ENCODE measurements at regions not wholly inside any gene's neighbourhood (a gene's known extent, or its start where the extent isn't known, plus 50 kb on each side); places are given as distances from the start of the nearest gene placed in this dataset.

DNA sequence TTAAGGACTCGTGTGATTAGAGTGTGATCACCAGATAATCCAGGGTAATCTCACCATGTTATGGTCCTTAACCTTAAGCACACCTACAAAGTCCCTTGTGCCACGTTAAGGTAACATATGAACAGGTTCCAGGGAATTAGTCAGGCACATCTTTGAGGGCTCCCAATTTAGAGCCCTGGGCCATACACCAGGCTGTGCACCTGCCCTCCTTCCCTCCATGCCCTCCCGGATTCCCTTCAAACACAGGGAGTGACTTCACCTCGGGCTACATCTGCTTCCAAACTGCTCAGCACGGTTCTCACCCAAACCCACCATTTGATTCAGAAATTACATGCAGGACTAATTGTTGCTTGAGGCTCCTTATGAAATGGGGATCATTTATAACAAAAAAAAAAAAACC lies 93.9 kb upstream of the HABP2 start:
- TF ChIP-seq, protein P1, sequence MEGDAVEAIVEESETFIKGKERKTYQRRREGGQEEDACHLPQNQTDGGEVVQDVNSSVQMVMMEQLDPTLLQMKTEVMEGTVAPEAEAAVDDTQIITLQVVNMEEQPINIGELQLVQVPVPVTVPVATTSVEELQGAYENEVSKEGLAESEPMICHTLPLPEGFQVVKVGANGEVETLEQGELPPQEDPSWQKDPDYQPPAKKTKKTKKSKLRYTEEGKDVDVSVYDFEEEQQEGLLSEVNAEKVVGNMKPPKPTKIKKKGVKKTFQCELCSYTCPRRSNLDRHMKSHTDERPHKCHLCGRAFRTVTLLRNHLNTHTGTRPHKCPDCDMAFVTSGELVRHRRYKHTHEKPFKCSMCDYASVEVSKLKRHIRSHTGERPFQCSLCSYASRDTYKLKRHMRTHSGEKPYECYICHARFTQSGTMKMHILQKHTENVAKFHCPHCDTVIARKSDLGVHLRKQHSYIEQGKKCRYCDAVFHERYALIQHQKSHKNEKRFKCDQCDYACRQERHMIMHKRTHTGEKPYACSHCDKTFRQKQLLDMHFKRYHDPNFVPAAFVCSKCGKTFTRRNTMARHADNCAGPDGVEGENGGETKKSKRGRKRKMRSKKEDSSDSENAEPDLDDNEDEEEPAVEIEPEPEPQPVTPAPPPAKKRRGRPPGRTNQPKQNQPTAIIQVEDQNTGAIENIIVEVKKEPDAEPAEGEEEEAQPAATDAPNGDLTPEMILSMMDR (IDR thresholded peaks at IDR 0.05; ENCODE audit: unreplicated experiment): no peak
- H3K27ac Mint-ChIP-seq (ENCODE audit: unreplicated experiment): no peak overlapping the region

DNA sequence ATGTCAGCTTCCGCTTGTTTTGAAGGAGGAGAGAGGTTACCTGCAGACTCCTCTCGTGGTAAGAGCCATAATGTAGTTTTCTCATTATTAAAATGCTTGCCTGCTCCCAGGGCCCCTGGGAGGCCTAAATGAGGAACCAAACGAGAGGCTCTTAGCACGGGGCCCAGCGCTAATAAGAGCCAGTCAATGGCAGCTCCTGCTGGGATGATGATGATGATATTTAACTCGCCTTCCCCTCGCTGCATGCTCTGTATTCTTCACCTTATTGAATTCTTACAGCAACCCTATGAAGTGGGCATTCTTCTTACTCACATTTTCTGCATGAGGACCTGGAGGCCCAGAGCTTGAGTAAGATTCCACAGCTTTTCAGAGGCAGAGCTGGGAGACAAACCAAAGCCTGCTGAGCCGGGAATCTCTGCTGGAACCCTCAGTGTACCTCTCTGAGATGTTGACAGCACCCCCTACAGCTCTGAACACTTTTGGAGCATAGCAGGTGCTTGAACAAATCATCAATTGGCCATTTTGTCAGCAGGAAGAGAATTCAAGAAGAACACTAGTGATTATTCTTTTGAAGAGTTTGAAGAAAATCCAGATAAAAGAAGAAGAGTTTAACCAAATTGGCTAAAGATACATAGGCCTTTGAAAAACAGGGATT lies 93.1 kb upstream of the HABP2 start:
- Mint-ChIP-seq H3K27ac (ENCODE audit: unreplicated experiment) (no peak overlapping the region), H3K4me3 (ENCODE audit: unreplicated experiment) (no peak overlapping the region), H3K9me3 (ENCODE audit: unreplicated experiment) (no peaks in the 10 kb centered on the region), H3K4me1 (ENCODE audit: unreplicated experiment) (peaks cover 16% of the 10 kb centered on the region), H3K27me3 (ENCODE audit: unreplicated experiment) (no peaks in the 10 kb centered on the region), H3K36me3 (ENCODE audit: low read depth, unreplicated experiment) (peaks cover 4% of the 10 kb centered on the region)
- TF ChIP-seq, protein P1 (IDR thresholded peaks at IDR 0.05; ENCODE audit: unreplicated experiment): no peak
- no peak for DNase-seq (ENCODE audit: low spot score)

More for the DNA sequence above, 93.9 kb upstream of the HABP2 start:
- no peaks in the 10 kb centered on the region for H3K9me3 Mint-ChIP-seq (ENCODE audit: unreplicated experiment)
- peaks cover 4% of the 10 kb centered on the region for H3K36me3 Mint-ChIP-seq (ENCODE audit: low read depth, unreplicated experiment)
- peaks cover 15% of the 10 kb centered on the region for H3K4me1 Mint-ChIP-seq (ENCODE audit: unreplicated experiment)
- DNase-seq (ENCODE audit: low spot score): no peak
- no peaks in the 10 kb centered on the region for H3K27me3 Mint-ChIP-seq (ENCODE audit: unreplicated experiment)
- H3K4me3 Mint-ChIP-seq (ENCODE audit: unreplicated experiment): no peak overlapping the region

DNA sequence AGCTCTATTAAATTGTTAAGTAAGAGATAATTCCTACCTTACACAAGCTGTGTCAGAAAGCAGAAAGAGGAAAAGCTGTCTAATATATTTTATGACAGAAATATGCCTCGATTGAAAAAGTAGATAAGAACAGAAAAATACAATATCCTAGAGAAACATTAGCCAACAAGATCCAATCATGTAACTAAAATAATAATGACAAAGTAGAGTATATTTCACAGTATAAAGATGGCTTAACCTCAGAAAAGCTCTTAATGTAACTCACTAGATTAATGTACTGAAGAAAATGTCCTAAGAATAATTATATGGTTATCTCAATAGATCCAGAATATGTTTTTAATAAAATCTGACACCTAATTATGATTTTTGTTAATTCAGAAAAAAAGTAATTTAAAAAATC lies 89.8 kb upstream of the HABP2 start:
- H3K9me3 Mint-ChIP-seq (ENCODE audit: unreplicated experiment): no peaks in the 10 kb centered on the region
- no peaks in the 10 kb centered on the region for H3K36me3 Mint-ChIP-seq (ENCODE audit: low read depth, unreplicated experiment)
- DNase-seq (ENCODE audit: low spot score): no peak
- no peak overlapping the region for H3K27ac Mint-ChIP-seq (ENCODE audit: unreplicated experiment)
- peaks cover 16% of the 10 kb centered on the region for H3K4me1 Mint-ChIP-seq (ENCODE audit: unreplicated experiment)
- TF ChIP-seq, protein P1 (IDR thresholded peaks at IDR 0.05; ENCODE audit: unreplicated experiment): no peak
- H3K27me3 Mint-ChIP-seq (ENCODE audit: unreplicated experiment): no peaks in the 10 kb centered on the region
- H3K4me3 Mint-ChIP-seq (ENCODE audit: unreplicated experiment): no peak overlapping the region

DNA sequence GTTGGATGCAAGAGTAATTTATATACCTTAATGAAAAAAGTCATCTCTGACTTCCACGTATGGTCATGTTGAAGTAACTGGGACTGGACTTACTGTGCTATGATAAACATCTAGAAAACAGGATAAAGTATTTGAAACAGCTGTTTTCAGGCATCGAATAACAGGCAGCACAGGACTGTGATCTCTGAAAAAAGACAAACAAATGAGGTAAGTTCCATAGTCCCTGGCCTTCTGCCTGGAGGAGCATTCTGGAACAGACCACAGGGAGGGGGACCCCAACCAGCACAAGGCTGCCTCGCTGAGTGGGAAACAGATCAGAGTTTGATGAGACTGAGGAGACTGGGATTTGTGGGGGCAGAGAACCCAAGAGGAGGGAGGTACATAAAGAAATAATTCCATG lies 89.1 kb upstream of the HABP2 start:
- Mint-ChIP-seq H3K4me1 (ENCODE audit: unreplicated experiment) (peaks cover 16% of the 10 kb centered on the region), H3K27ac (ENCODE audit: unreplicated experiment) (peak overlapping the region; percentile 55)
- peak; percentile 8 for DNase-seq (ENCODE audit: low spot score)

DNA sequence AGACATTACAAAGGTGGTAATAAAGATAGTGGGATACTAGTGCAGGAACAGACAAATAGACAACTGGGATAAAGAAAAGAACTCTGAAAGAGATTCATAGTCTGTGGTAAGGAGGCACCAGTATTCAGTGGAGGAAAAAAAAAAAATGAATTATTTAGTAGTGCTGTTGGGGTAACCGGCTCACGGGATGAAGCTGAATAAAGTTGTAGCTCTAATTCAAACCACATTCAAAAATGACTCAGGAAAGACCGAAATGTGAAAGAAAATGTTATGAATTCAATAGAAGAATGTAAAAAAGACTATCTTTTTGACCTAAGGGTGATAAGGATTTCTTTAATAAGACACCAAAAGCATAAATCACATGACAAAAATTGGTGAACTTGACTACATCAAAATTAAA lies 83.1 kb upstream of the HABP2 start:
- TF ChIP-seq, protein P1 (IDR thresholded peaks at IDR 0.05; ENCODE audit: unreplicated experiment): no peak

More for the DNA sequence above, 89.1 kb upstream of the HABP2 start:
- Mint-ChIP-seq H3K36me3 (ENCODE audit: low read depth, unreplicated experiment) (no peaks in the 10 kb centered on the region), H3K4me3 (ENCODE audit: unreplicated experiment) (no peak overlapping the region), H3K9me3 (ENCODE audit: unreplicated experiment) (no peaks in the 10 kb centered on the region), H3K27me3 (ENCODE audit: unreplicated experiment) (no peaks in the 10 kb centered on the region)
- TF ChIP-seq, protein P1 (IDR thresholded peaks at IDR 0.05; ENCODE audit: unreplicated experiment): no peak

More for the DNA sequence above, 83.1 kb upstream of the HABP2 start:
- H3K4me3 Mint-ChIP-seq (ENCODE audit: unreplicated experiment): no peak overlapping the region
- H3K4me1 Mint-ChIP-seq (ENCODE audit: unreplicated experiment): peaks cover 10% of the 10 kb centered on the region
- no peak overlapping the region for H3K27ac Mint-ChIP-seq (ENCODE audit: unreplicated experiment)
- H3K27me3 Mint-ChIP-seq (ENCODE audit: unreplicated experiment): peaks cover 1% of the 10 kb centered on the region
- no peaks in the 10 kb centered on the region for H3K36me3 Mint-ChIP-seq (ENCODE audit: low read depth, unreplicated experiment)
- no peak for DNase-seq (ENCODE audit: low spot score)
- H3K9me3 Mint-ChIP-seq (ENCODE audit: unreplicated experiment): no peaks in the 10 kb centered on the region
